Uterus (tissue), 2 donors: ENCODE measurements at regions not wholly inside any gene's neighbourhood (a gene's known extent, or its start where the extent isn't known, plus 50 kb on each side); places are given as distances from the start of the nearest gene placed in this dataset.

Experiments
- POLR2A ChIP-seq, 2 donors: fragments of 450-650 bp; IDR thresholded peaks; one replicate each; pipeline ENCODE4 v1.6.1; 2016; ENCODE audit warnings: antibody characterized with exemption in 2 of 2, mild to moderate bottlenecking in 1 of 2, moderate library complexity in 1 of 2
- TF ChIP-seq, protein P1 (sequence below), 4 experiments: fragments of 200-600 bp in 2 of 4; fragments of 450-650 bp in 2 of 4; sonication (generic) in 2 of 4; IDR thresholded peaks; one replicate each; pipeline ENCODE4 v1.5.1; 2016 to 2019; ENCODE audit warnings: antibody characterized with exemption in 4 of 4, mild to moderate bottlenecking in 2 of 4, moderate library complexity in 1 of 4

- TF ChIP-seq, protein P1, sequence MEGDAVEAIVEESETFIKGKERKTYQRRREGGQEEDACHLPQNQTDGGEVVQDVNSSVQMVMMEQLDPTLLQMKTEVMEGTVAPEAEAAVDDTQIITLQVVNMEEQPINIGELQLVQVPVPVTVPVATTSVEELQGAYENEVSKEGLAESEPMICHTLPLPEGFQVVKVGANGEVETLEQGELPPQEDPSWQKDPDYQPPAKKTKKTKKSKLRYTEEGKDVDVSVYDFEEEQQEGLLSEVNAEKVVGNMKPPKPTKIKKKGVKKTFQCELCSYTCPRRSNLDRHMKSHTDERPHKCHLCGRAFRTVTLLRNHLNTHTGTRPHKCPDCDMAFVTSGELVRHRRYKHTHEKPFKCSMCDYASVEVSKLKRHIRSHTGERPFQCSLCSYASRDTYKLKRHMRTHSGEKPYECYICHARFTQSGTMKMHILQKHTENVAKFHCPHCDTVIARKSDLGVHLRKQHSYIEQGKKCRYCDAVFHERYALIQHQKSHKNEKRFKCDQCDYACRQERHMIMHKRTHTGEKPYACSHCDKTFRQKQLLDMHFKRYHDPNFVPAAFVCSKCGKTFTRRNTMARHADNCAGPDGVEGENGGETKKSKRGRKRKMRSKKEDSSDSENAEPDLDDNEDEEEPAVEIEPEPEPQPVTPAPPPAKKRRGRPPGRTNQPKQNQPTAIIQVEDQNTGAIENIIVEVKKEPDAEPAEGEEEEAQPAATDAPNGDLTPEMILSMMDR (IDR thresholded peaks at IDR 0.05), result no peak
- TF ChIP-seq POLR2A (IDR thresholded peaks at IDR 0.05), result no peak
Measured at GRCh38 chr6:15121443-15121842, 124.4 kb upstream of the JARID2 start.
